Breast epithelium (tissue), 4 donors: ENCODE measurements at regions not wholly inside any gene's neighbourhood (a gene's known extent, or its start where the extent isn't known, plus 50 kb on each side); places are given as distances from the start of the nearest gene placed in this dataset.
"Not testable (repeated sequence)": the region's sequence is repeated elsewhere in the genome, so short reads cannot be mapped to it uniquely, and the experiment has no call there.

Experiments used
- DNase-seq, 2 donors: peaks; one replicate each; pipeline ENCODE4 v3.0.0-alpha.2; 2019; ENCODE audit warnings: low spot score in 2 of 2
- H3K27ac ChIP-seq, 2 donors: fragments of 200-600 bp; sonication (generic) in 1 of 2; one replicate each; pipeline ENCODE4 v1.5.1; 2016 to 2019; ENCODE audit warnings: mild to moderate bottlenecking in 1 of 2
- H3K27me3 ChIP-seq, 2 donors: fragments of 200-600 bp; sonication (generic) in 1 of 2; one replicate each; pipeline versions ENCODE4 v1.5.1 to v1.6.0; 2017 to 2019; ENCODE audit warnings: control low read depth in 1 of 2, mild to moderate bottlenecking in 1 of 2
- H3K36me3 ChIP-seq: fragments of 200-600 bp; one replicate; pipeline ENCODE4 v1.5.1; 2019
- H3K4me1 ChIP-seq, 2 donors: fragments of 200-600 bp; sonication (generic); one replicate each; pipeline ENCODE4 v1.5.1; 2016 to 2019; ENCODE audit warnings: control low read depth in 1 of 2
- H3K4me3 ChIP-seq, 3 donors: fragments of 200-600 bp; sonication (generic); 1 replicate in 2 of 3; 2 replicates in 1 of 3; pipeline ENCODE4 v1.5.1; 2016 to 2019; ENCODE audit warnings: mild to moderate bottlenecking in 3 of 3, moderate library complexity in 2 of 3
- H3K9me3 ChIP-seq, 2 donors: fragments of 200-600 bp; sonication (generic) in 1 of 2; one replicate each; pipeline ENCODE4 v1.5.1; 2016 to 2019; ENCODE audit warnings: control low read depth in 1 of 2
- CTCF ChIP-seq, 3 donors: fragments of 450-650 bp; IDR thresholded peaks; one replicate each; pipeline ENCODE4 v1.5.1; 2016 to 2017; ENCODE audit warnings: antibody characterized with exemption in 3 of 3, mild to moderate bottlenecking in 3 of 3, moderate library complexity in 3 of 3
- POLR2A ChIP-seq: fragments of 450-650 bp; IDR thresholded peaks from one replicate; pipeline ENCODE4 v1.6.1; 2016; ENCODE audit warnings: antibody characterized with exemption, mild to moderate bottlenecking, moderate library complexity
- POLR2AphosphoS5 ChIP-seq, 3 donors: sonication (generic); formaldehyde crosslinking; IDR thresholded peaks; one replicate each; pipeline ENCODE4 v1.6.1; 2017; ENCODE audit warnings: antibody characterized with exemption in 3 of 3
- intact Hi-C: fragments of 100-400 bp; cut with DNase I; formaldehyde crosslinking; loops from one replicate; pipeline ENCODE4 v1.15.1; 2023; ENCODE audit warnings: low total_unique reads

- Histone ChIP-seq H3K27ac (no peak overlapping the region), H3K27me3 (no peaks in the 10 kb centered on the region), H3K36me3 (no peaks in the 10 kb centered on the region), H3K9me3 (no peaks in the 10 kb centered on the region), H3K4me1 (no peaks in the 10 kb centered on the region), H3K4me3 (no peak overlapping the region)
- intact Hi-C loops = loop anchor here (5.0 kb wide), 1 partner anchor 534 kb away; no protein-coding TSS in a partner anchor
- no peak for DNase-seq
- TF ChIP-seq CTCF (IDR thresholded peaks at IDR 0.05) (no peak), POLR2A (no peak), POLR2AphosphoS5 (IDR thresholded peaks at IDR 0.05) (no peak)
These were observed 410.3 kb upstream of the LMO3 start for GRCh38 chr12:17016116-17016864.

- DNase-seq = no peak
- no peaks in the 10 kb centered on the region for H3K4me1 ChIP-seq
- no peaks in the 10 kb centered on the region for H3K27me3 ChIP-seq
- H3K4me3 ChIP-seq = no peak overlapping the region
- intact Hi-C loops = loop anchor here (5.0 kb wide), 1 partner anchor 533 kb away; no protein-coding TSS in a partner anchor
- H3K36me3 ChIP-seq = no peaks in the 10 kb centered on the region
- TF ChIP-seq CTCF (IDR thresholded peaks at IDR 0.05) = no peak
- no peak for TF ChIP-seq POLR2AphosphoS5 (IDR thresholded peaks at IDR 0.05)
- no peaks in the 10 kb centered on the region for H3K9me3 ChIP-seq
- no peak overlapping the region for H3K27ac ChIP-seq
These were observed 409.5 kb upstream of the LMO3 start for GRCh38 chr12:17015501-17015900.

GRCh38 chr12:17007442-17008040 is 401.6 kb upstream of the LMO3 start:
- H3K9me3 ChIP-seq, intact Hi-C loops, H3K27me3 ChIP-seq, DNase-seq, H3K27ac ChIP-seq, H3K36me3 ChIP-seq, H3K4me1 ChIP-seq, H3K4me3 ChIP-seq: not testable (repeated sequence)

GRCh38 chr12:16998538-16998937 is 392.6 kb upstream of the LMO3 start:
- H3K27me3 ChIP-seq, H3K4me3 ChIP-seq, intact Hi-C loops, H3K4me1 ChIP-seq, H3K27ac ChIP-seq, H3K9me3 ChIP-seq, DNase-seq, H3K36me3 ChIP-seq: not testable (repeated sequence)

- intact Hi-C loops = no loop called here
- Histone ChIP-seq H3K9me3 (no peaks in the 10 kb centered on the region), H3K4me1 (no peaks in the 10 kb centered on the region), H3K27me3 (no peaks in the 10 kb centered on the region), H3K36me3 (no peaks in the 10 kb centered on the region), H3K4me3 (no peak overlapping the region), H3K27ac (no peak overlapping the region)
- DNase-seq = no peak
- TF ChIP-seq POLR2AphosphoS5 (IDR thresholded peaks at IDR 0.05) (no peak), POLR2A (no peak), CTCF (IDR thresholded peaks at IDR 0.05) (no peak)
These were observed 378.5 kb upstream of the LMO3 start for GRCh38 chr12:16984484-16984883.

- no peaks in the 10 kb centered on the region for H3K27me3 ChIP-seq
- H3K27ac ChIP-seq = no peak overlapping the region
- intact Hi-C loops = no loop called here
- TF ChIP-seq POLR2A (no peak), CTCF (IDR thresholded peaks at IDR 0.05) (no peak), POLR2AphosphoS5 (IDR thresholded peaks at IDR 0.05) (no peak)
- no peaks in the 10 kb centered on the region for H3K9me3 ChIP-seq
- H3K4me3 ChIP-seq = no peak overlapping the region
- H3K4me1 ChIP-seq = no peaks in the 10 kb centered on the region
- DNase-seq = no peak
- no peaks in the 10 kb centered on the region for H3K36me3 ChIP-seq
These were observed 367.2 kb upstream of the LMO3 start for GRCh38 chr12:16972923-16973770.
